A549 (cell line): ENCODE measurements at regions not wholly inside any gene's neighbourhood (a gene's known extent, or its start where the extent isn't known, plus 50 kb on each side); places are given as distances from the start of the nearest gene placed in this dataset.
A peak's percentile ranks its signal among the peaks of the same experiment; 100 is the strongest.

Source experiments
- ATAC-seq, 2 experiments: fragments of 200-7000 bp in 1 of 2; fragments of >200 bp in 1 of 2; cut with Nextera tagmentation in 1 of 2; cut with Tn5 transposase in 1 of 2; 3 replicates each; pipeline versions ENCODE4 v1.8.0 to v1.9.1; 2018 to 2020; ENCODE audit warnings: mild to moderate bottlenecking in 1 of 2, moderate library complexity in 1 of 2
- CTCF ChIA-PET: fragments of 300-600 bp; sonication (Branson Sonifier 250); formaldehyde crosslinking; extraction: SDS; loops from one replicate; lab custom pipeline; 2021; ENCODE audit warnings: antibody characterized with exemption, inconsistent platforms; lab: Yijun Ruan, JAX
- POLR2A ChIA-PET: fragments of 350-600 bp; formaldehyde crosslinking; extraction: SDS; loops from one replicate; lab custom pipeline; 2021; ENCODE audit warnings: antibody characterized with exemption, inconsistent platforms; lab: Yijun Ruan, JAX
- DNase-seq, 2 experiments: peaks; one replicate each; pipeline versions ENCODE4 v3.0.0 to v3.0.0-alpha.2; 2011 to 2016; ENCODE audit warnings: low read depth in 1 of 2, low spot score in 1 of 2
- FAIRE-seq: peaks from 2 replicates; lab custom pipeline; 2011; peaks lifted over from hg19 to GRCh38; lab: Jason Lieb, UNC
- H3K27ac ChIP-seq, 2 experiments: fragments of >200 bp; sonication (Bioruptor Twin); formaldehyde crosslinking; 3 replicates each; pipeline ENCODE4 v1.5.1; 2016 to 2017
- H3K4me1 ChIP-seq: fragments of >200 bp; sonication (Bioruptor Twin); formaldehyde crosslinking; 3 replicates; pipeline ENCODE4 v1.6.1; 2016
- H3K4me2 ChIP-seq: fragments of >200 bp; sonication (Bioruptor Twin); formaldehyde crosslinking; 3 replicates; pipeline ENCODE4 v1.6.1; 2016
- H3K4me3 ChIP-seq: fragments of >200 bp; sonication (Bioruptor Twin); formaldehyde crosslinking; 3 replicates; pipeline ENCODE4 v1.5.1; 2016
- H3K9me3 ChIP-seq: fragments of >200 bp; sonication (Bioruptor Twin); formaldehyde crosslinking; 3 replicates; pipeline ENCODE4 v1.6.1; 2016
- ATOH8 ChIP-seq: fragments of 250-450 bp; sonication (Bioruptor Pico); IDR thresholded peaks from 2 replicates; pipeline ENCODE4 v1.5.0; 2020; ENCODE audit warnings: low read depth, mild to moderate bottlenecking, moderate library complexity
- BHLHE40 ChIP-seq: IDR thresholded peaks from 2 replicates; pipeline ENCODE4 v1.6.1; 2012; ENCODE audit warnings: low read depth, low read length, inconsistent platforms
- CBX8 ChIP-seq: fragments of 200-600 bp; sonication (generic); IDR thresholded peaks from 2 replicates; pipeline ENCODE4 v1.6.1; 2016
- CEBPB ChIP-seq, 2 experiments: fragments of >200 bp in 1 of 2; sonication (Bioruptor Twin) in 1 of 2; formaldehyde crosslinking in 1 of 2; IDR thresholded peaks; 2 replicates each; pipeline ENCODE4 v1.6.1; 2012 to 2016
- CHD4 ChIP-seq: fragments of 200-600 bp; sonication (generic); IDR thresholded peaks from 2 replicates; pipeline ENCODE4 v1.6.1; 2016; ENCODE audit warnings: antibody characterized with exemption, mild to moderate bottlenecking, borderline replicate concordance
- ELK1 ChIP-seq: fragments of 150-350 bp; IDR thresholded peaks from 2 replicates; pipeline ENCODE4 v1.6.1; 2014; ENCODE audit warnings: low read depth, mild to moderate bottlenecking, low read length
- FOSL2 ChIP-seq, 2 experiments: fragments of 450-650 bp in 1 of 2; fragments of >200 bp in 1 of 2; sonication (Bioruptor Twin) in 1 of 2; formaldehyde crosslinking; IDR thresholded peaks; 2 replicates each; pipeline versions ENCODE4 v1.5.0 to v1.6.1; 2016 to 2020; ENCODE audit warnings: mild to moderate bottlenecking in 1 of 2, moderate library complexity in 1 of 2
- HDAC2 ChIP-seq: fragments of 200-600 bp; sonication (generic); IDR thresholded peaks from 2 replicates; pipeline ENCODE4 v1.6.1; 2016
- HMGXB4 ChIP-seq: fragments of 250-450 bp; sonication (Bioruptor Pico); IDR thresholded peaks from 2 replicates; pipeline ENCODE4 v1.5.0; 2021; ENCODE audit warnings: mild to moderate bottlenecking, moderate library complexity, borderline replicate concordance
- HOXB5 ChIP-seq: fragments of 250-450 bp; sonication (Bioruptor Pico); IDR thresholded peaks from 2 replicates; pipeline ENCODE4 v1.5.0; 2020; ENCODE audit warnings: mild to moderate bottlenecking, moderate library complexity
- KDM5A ChIP-seq: fragments of 200-600 bp; sonication (generic); IDR thresholded peaks from 2 replicates; pipeline ENCODE4 v1.6.1; 2016; ENCODE audit warnings: antibody characterized with exemption, mild to moderate bottlenecking
- MAFK ChIP-seq: fragments of 450-650 bp; IDR thresholded peaks from 2 replicates; pipeline ENCODE4 v1.6.1; 2014; ENCODE audit not compliant: partially characterized antibody
- MAZ ChIP-seq: fragments of 150-350 bp; IDR thresholded peaks from 2 replicates; pipeline ENCODE4 v1.6.1; 2014; ENCODE audit warnings: antibody characterized with exemption, low read depth, low read length, borderline replicate concordance
- MYC ChIP-seq: IDR thresholded peaks from 2 replicates; pipeline ENCODE4 v1.6.1; 2012; ENCODE audit warnings: mild to moderate bottlenecking, inconsistent platforms, low read length, improper control_type of control experiment, borderline replicate concordance
- NFE2L2 ChIP-seq: fragments of 150-350 bp; conservative IDR thresholded peaks from 2 replicates; pipeline ENCODE4 v1.6.1; 2014; ENCODE audit warnings: low read length
- NPAS2 ChIP-seq: fragments of 250-450 bp; sonication (Bioruptor Pico); IDR thresholded peaks from 2 replicates; pipeline ENCODE4 v1.8.0; 2022; ENCODE audit warnings: mild to moderate bottlenecking, moderate library complexity, borderline replicate concordance
- PHF8 ChIP-seq: fragments of 200-600 bp; sonication (generic); IDR thresholded peaks from 2 replicates; pipeline ENCODE4 v1.6.1; 2016; ENCODE audit warnings: low read depth, mild to moderate bottlenecking, antibody characterized with exemption, moderate library complexity, borderline replicate concordance
- RARB ChIP-seq: fragments of 250-450 bp; sonication (Bioruptor Pico); IDR thresholded peaks from 2 replicates; pipeline ENCODE4 v1.8.0; 2021; ENCODE audit warnings: mild to moderate bottlenecking, moderate library complexity
- RFX5 ChIP-seq: fragments of 450-650 bp; IDR thresholded peaks from 2 replicates; pipeline ENCODE4 v1.7.1; 2014; ENCODE audit warnings: antibody characterized with exemption, mild to moderate bottlenecking, moderate library complexity
- RNF2 ChIP-seq: fragments of 200-600 bp; sonication (generic); IDR thresholded peaks from 2 replicates; pipeline ENCODE4 v1.6.1; 2016; ENCODE audit warnings: low read depth, mild to moderate bottlenecking, antibody characterized with exemption, moderate library complexity, borderline replicate concordance
- TP53 ChIP-seq: fragments of 250-450 bp; sonication (Bioruptor Pico); IDR thresholded peaks from 2 replicates; pipeline ENCODE4 v1.5.0; 2021; ENCODE audit warnings: mild to moderate bottlenecking, moderate library complexity
- ZNF302 ChIP-seq: fragments of 250-450 bp; sonication (Bioruptor Pico); IDR thresholded peaks from 2 replicates; pipeline ENCODE4 v1.9.0; 2021; ENCODE audit warnings: inconsistent platforms, mild to moderate bottlenecking, moderate library complexity
- ZSCAN20 ChIP-seq: fragments of 250-450 bp; sonication (Bioruptor Pico); IDR thresholded peaks from 2 replicates; pipeline ENCODE4 v1.8.0; 2022; ENCODE audit warnings: mild to moderate bottlenecking, moderate library complexity
- WGBS: methylation state at CpG from one replicate; pipeline ENCODE4 v1.1.6; 2017; ENCODE audit errors: missing lambda C conversion rate; 5-methylcytosine and 5-hydroxymethylcytosine counted together

GRCh38 chr7:12802070-12802469, 114.6 kb downstream of the ARL4A start:
- TF ChIP-seq HDAC2 = no peak
- TF ChIP-seq CBX8 = no peak
- no peak for TF ChIP-seq BHLHE40
- TF ChIP-seq ELK1 = no peak
- no peak for TF ChIP-seq FOSL2 (IDR thresholded peaks at IDR 0.05)
- TF ChIP-seq FOSL2 (CRISPR knock-in tag; IDR thresholded peaks at IDR 0.05) = peak; percentile 33; the same call in 1 of the 2 replicates
- CTCF ChIA-PET = interaction anchor here (2.3 kb wide), 1 partner anchor 115 kb away, joined by 9 read pairs; the partner anchor contains the start of gene ARL4A
- DNase-seq = no peak
- H3K9me3 ChIP-seq = no peaks in the 10 kb centered on the region
- no peak overlapping the region for H3K4me2 ChIP-seq
- peaks cover 34% of the 10 kb centered on the region for H3K4me1 ChIP-seq
- no peak overlapping the region for H3K4me3 ChIP-seq
- 71% methylated on average over 2 of the region's 2 CpGs for WGBS
- POLR2A ChIA-PET = no interaction called here
- no peak for FAIRE-seq
- ATAC-seq = no peak
- H3K27ac ChIP-seq = peak overlapping the region in 1 of 2 experiments; percentile 46; a peak in 2 of 6 replicates

- DNase-seq (no peak), FAIRE-seq (no peak), ATAC-seq (no peak)
- H3K4me1 ChIP-seq = peaks cover 34% of the 10 kb centered on the region
- CTCF ChIA-PET = no interaction called here
- H3K9me3 ChIP-seq = no peaks in the 10 kb centered on the region
- POLR2A ChIA-PET = no interaction called here
- H3K4me3 ChIP-seq = no peak overlapping the region
- H3K27ac ChIP-seq = no peak overlapping the region
- WGBS = 38% methylated on average over 7 of the region's 7 CpGs
- no peak for TF ChIP-seq ATOH8 (CRISPR knock-in tag)
- TF ChIP-seq TP53 = no peak
- TF ChIP-seq MAFK = no peak
- no peak for TF ChIP-seq MYC
- TF ChIP-seq ZSCAN20 (CRISPR knock-in tag) = no peak
- TF ChIP-seq CBX8 = no peak
- no peak for TF ChIP-seq HOXB5 (CRISPR knock-in tag)
- TF ChIP-seq HMGXB4 (CRISPR knock-in tag) = no peak
- no peak for TF ChIP-seq CHD4
- no peak for TF ChIP-seq NFE2L2
- no peak for TF ChIP-seq NPAS2 (CRISPR knock-in tag)
- no peak for TF ChIP-seq RNF2
- TF ChIP-seq PHF8 = no peak
- TF ChIP-seq KDM5A = no peak
- TF ChIP-seq MAZ = no peak
- no peak for TF ChIP-seq ZNF302 (CRISPR knock-in tag)
- no peak for TF ChIP-seq HDAC2
- no peak for TF ChIP-seq RFX5
- TF ChIP-seq RARB (CRISPR knock-in tag) = no peak
- TF ChIP-seq CEBPB (IDR thresholded peaks at IDR 0.05) = no peak
- peak overlapping the region; percentile 42 for H3K4me2 ChIP-seq
Measured at GRCh38 chr7:12803542-12803941, 116.1 kb downstream of the ARL4A start.
